NCI-H1092 treated with DMSO at 0.1 percent for 48 hours (cell line): ENCODE measurements at regions not wholly inside any gene's neighbourhood (a gene's known extent, or its start where the extent isn't known, plus 50 kb on each side); places are given as distances from the start of the nearest gene placed in this dataset.
"Not testable (repeated sequence)": the region's sequence is repeated elsewhere in the genome, so short reads cannot be mapped to it uniquely, and the experiment has no call there.

Experiments
- DNase-seq: peaks from one replicate; lab custom pipeline; 2025; lab: John Stamatoyannopoulos, UW

GRCh38 chr7:115561335-115562110 lies 469.0 kb downstream of the TFEC start:
- no peak for DNase-seq

DNA sequence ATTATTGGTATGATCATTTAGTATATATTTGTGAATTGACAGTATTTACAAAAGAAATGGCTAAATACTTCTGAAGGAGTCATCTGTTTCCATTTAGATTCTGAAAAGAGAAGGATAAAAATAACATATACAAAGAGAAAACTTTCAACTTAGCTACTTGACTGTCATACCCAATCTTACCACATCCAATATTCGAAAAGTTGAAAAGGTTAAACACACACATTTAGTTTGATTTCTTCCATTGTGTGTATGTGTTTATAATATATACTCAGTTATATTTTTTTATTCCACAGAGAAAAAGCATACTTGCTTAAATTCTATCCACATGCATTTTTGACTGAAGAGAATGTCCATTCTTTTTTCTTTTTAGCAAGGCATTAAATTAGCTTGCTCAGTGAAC lies 470.7 kb downstream of the TFEC start:
- DNase-seq: no peak

GRCh38 chr7:115558161-115558560 lies 472.4 kb downstream of the TFEC start:
- no peak for DNase-seq

DNA sequence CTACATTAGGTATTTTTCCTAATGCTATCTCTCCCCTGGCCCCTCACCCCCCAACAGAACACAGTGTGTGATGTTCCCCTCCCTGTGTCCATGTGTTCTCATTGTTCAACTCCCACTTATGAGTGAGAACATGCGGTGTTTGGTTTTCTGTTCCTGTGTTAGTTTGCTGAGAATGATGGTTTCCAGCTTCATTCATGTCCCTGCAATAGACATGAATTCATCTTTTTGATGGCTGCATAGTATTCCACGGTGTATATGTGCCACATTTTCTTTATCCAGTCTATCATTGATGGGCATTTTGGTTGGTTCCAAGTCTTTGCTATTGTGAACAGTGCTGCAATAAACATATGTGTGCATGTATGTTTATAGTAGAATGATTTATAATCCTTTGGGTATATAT lies 473.3 kb downstream of the TFEC start:
- DNase-seq: not testable (repeated sequence)

- DNase-seq: no peak
Observed at GRCh38 chr7:115552766-115553165, 477.8 kb downstream of the TFEC start.

GRCh38 chr7:115549910-115550309 lies 480.7 kb downstream of the TFEC start:
- no peak for DNase-seq

DNA sequence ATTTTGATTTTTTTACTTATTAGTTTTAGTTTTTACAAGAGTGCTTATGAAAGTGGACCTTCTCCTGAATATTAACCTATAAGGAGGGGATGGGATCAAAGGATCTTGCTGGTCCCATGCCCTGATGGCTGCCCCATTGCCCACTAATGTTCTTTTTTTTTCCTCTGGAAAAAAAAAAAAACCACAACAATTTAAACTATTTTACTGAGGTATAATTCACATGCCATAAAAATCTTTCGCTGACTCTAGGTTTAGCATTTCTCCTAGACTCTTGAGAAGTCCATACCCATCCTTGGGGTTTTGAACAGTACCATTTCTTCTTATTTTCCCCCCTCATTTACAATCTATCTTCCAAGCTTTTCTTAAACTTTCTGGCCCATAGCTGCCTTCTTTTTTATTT lies 481.8 kb downstream of the TFEC start:
- DNase-seq: no peak

DNA sequence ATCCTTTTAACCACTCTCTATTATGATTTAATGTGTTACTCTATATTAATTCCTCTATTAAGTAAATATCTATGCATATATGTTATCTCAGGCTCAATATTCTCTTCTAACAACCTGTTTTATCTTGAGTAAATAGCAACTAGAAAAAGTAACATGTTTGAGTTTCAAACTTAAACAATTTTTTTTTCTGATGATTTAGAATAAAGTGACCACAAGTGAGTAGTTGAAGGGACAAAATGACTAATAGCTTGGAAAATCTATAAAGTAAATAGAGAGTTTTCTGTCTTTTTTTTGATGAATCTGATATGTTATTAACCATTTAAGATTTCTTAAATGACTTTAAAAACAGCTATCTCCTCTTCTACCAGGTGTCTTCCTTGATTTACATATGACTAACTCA lies 483.8 kb downstream of the TFEC start:
- no peak for DNase-seq

GRCh38 chr7:115533785-115534184 lies 496.8 kb downstream of the TFEC start:
- DNase-seq: no peak

DNA sequence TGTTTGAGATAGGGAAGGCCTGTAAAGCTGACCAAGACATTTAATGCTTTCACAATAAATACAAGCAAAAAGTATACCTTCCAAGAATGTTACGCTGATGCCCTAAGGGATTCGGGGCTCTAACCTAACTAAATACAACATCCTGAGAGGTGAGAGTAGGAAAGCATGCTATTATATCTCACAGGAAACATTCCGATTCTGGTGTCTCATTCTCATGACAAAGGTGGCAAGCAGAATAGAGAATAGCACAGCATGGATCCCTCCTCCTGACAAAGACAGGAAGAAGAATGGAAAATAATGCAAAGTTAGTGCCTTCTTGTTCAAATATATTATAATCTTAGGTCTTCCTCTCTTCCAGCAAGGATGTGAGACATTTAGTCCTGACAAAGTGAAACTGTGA lies 504.3 kb downstream of the TFEC start:
- no peak for DNase-seq

- no peak for DNase-seq
Observed at GRCh38 chr7:115522174-115522573, 508.4 kb downstream of the TFEC start.

DNA sequence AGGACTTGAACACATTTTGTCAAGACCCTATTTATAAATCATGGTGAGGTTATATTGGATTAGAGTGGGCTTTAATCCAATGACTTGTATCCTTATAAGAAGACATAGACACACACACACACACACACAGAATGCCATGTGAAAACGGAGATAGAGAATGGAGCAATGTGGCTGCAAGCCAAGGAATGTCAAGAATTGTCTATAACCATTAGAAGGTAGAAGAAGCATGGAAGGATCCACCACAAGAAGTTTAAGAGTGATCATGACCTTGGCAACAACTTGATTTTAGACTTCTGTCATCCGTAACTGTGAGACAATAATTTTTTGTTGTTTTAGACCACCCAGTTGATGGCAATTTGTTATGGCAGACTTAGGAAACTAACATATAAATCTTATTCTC lies 514.2 kb downstream of the TFEC start:
- no peak for DNase-seq

DNA sequence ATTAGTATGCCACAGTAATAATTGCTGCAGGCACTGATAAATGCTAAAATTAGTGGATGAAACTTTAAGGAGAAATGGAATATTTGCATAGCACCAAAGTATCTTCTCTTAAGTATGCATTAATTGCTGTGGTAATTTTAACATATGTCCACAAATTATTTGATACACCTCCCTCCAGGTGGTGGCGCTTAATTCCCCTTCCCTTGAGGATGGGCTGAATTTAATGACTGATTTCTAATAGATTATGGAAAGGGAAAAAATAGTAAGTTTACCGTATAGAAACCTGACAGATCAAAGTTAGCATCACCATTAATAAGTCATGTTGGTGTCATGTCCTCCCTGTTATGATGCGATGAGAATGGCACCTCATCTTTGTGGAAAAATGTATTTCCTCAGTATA lies 519.2 kb downstream of the TFEC start:
- no peak for DNase-seq

GRCh38 chr7:115505136-115505535 lies 525.4 kb downstream of the TFEC start:
- no peak for DNase-seq

- DNase-seq: no peak
Observed at GRCh38 chr7:115499956-115500355, 530.6 kb downstream of the TFEC start.

GRCh38 chr7:115496006-115496405 lies 534.6 kb downstream of the TFEC start:
- DNase-seq: no peak

- DNase-seq: no peak
Observed at GRCh38 chr7:115494529-115495147, 535.9 kb downstream of the TFEC start.

DNA sequence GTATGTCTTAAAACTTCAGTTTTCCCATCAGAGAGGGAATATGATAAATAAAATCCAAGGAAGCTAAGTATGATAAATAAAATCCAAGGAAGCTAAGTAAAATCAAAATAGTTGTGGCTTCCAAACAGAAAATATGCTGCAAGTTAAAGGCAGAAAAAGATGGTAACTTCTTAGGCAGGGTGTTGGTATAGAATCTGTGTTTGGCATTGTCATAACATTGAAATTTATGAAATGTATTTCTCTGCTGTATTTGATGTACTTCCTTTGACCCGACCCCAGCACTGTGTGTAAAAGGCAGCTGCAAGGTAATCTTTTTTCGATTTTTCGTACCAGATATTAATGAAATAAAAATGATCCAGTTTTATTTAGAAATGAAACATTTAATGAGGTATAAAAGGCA lies 537.2 kb downstream of the TFEC start:
- DNase-seq: no peak

DNA sequence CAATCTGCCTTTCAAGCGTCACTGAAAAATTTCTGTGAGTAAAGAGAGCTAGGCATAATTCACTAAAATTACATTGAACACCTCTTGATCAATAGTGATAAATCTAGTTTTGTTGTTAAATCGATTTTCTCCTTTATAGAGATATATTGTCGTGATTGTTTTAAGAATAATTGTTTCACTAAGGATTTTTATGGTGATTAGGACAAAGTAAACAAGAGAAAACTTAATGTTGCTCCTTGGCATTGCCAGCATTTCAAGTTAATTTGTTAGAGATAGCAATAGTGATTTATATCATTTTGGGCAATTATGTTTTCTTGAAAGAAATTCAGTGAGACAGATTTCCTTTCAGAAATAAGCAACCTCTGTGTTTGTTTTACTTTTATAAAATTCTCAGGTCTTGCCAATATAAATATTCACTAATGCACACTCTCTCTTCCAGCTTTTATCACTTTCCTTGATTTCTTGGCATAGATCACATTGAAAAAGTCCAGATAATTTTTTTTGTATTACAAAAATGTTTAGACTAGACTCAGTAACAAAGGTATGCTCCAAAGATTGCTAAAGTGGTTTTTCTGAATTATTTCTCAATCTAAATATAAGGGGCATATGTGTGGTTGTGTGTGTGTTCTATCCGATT lies 538.7 kb downstream of the TFEC start:
- DNase-seq: peak; percentile 21

- DNase-seq: no peak
Observed at GRCh38 chr7:115479448-115479847, 551.1 kb downstream of the TFEC start.

- DNase-seq: no peak
Observed at GRCh38 chr7:115478426-115478825, 552.1 kb downstream of the TFEC start.

DNA sequence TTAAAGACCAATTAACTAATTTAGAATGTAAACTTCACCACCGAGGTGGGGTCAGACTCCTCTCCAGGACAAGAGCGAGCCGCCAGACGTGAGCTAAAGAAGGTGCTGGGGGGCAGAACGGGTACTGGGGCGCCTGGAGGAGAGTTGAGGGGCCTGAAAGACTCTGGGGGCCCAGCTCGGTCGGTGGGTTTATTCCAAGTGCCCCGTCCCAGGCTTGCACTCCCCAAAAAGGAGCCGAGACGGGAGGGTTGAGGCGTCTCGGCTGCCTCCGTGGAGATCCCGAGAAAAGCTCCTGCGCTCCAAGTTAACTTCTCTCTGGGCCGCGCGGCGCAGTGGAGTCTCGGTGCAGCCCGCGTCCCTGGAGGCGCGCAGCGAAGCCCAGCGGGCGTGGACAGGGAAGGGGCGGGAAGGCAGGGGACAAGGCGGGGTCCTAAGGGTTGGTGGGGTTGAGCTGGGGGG lies 553.3 kb downstream of the TFEC start:
- peak; percentile 21 for DNase-seq

DNA sequence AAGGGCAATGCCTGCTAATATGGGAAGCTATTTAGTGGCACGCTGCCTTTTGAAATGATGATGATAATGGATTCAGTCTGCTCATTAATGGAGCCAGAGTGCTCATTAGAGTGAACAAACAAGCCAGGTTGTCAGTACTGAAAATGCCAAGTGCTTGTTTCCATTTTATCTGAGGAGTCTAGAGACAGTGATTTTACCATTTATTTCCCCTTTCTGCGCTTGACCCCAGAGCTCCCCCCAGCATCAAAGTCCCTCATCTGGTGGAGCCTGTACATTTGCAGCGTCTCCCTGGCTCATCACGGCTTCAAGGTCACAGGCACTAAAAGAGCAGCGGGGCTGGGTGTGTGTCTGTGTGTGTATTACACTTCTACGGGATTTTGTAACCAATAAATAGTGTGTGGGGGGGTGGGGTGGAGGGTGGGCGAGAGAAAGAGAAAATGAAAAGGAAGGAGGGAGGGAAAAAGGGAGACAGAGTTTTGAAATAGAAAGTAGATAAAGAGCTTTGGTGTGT lies 553.8 kb downstream of the TFEC start:
- peak; percentile 91 for DNase-seq
